ENCODE measurements at regions not wholly inside any gene's neighbourhood (a gene's known extent, or its start where the extent isn't known, plus 50 kb on each side); places are given as distances from the start of the nearest gene placed in this dataset.

DNA sequence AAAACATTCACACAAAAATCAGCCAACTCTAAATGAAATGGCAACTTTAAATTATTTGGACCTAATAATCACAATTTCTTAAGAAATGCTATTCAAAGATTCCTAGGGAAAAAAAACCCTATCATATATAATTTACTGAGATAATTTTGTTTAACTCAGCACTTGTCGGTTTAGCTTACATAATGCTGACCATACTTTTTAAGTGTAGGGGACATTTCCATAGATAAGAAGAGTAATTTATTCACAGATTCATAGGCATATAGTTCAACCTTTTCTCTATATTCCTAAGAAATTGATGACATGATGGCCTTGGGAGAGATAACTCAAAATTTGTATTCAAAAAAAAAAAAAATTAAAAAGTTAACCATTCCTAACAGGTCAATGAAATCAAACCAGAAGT is 260.8 kb upstream of the PGRMC2 start:
- TF ChIP-seq, protein P1, sequence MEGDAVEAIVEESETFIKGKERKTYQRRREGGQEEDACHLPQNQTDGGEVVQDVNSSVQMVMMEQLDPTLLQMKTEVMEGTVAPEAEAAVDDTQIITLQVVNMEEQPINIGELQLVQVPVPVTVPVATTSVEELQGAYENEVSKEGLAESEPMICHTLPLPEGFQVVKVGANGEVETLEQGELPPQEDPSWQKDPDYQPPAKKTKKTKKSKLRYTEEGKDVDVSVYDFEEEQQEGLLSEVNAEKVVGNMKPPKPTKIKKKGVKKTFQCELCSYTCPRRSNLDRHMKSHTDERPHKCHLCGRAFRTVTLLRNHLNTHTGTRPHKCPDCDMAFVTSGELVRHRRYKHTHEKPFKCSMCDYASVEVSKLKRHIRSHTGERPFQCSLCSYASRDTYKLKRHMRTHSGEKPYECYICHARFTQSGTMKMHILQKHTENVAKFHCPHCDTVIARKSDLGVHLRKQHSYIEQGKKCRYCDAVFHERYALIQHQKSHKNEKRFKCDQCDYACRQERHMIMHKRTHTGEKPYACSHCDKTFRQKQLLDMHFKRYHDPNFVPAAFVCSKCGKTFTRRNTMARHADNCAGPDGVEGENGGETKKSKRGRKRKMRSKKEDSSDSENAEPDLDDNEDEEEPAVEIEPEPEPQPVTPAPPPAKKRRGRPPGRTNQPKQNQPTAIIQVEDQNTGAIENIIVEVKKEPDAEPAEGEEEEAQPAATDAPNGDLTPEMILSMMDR (IDR thresholded peaks at IDR 0.05): no peak
- TF ChIP-seq EZH2 (IDR thresholded peaks at IDR 0.05; ENCODE audit: borderline replicate concordance, insufficient read depth, low read depth, low read length, poor library complexity, severe bottlenecking): no peak
